ENCODE measurements at regions not wholly inside any gene's neighbourhood (a gene's known extent, or its start where the extent isn't known, plus 50 kb on each side); places are given as distances from the start of the nearest gene placed in this dataset.

DNA sequence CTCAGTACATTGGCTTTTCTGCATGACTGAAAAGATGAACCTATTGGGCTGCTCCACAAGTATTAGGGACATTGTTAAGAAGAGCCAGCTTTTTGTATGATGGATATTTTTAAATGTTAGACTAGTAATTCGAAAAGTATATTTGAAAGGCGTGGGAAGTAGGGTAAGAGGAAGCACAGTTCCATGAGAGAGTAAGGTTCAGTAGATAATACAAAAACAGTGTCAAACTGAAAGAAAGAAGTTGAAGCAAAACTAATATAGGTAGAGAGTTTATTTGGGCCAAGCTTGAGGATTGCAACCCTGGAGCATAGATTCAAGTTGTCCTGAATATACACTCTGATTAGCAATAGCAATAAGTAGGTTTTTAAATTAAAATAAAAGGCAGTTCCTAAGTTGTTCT is 193.9 kb downstream of the RASSF9 start:
- DNase-seq: no peak

DNA sequence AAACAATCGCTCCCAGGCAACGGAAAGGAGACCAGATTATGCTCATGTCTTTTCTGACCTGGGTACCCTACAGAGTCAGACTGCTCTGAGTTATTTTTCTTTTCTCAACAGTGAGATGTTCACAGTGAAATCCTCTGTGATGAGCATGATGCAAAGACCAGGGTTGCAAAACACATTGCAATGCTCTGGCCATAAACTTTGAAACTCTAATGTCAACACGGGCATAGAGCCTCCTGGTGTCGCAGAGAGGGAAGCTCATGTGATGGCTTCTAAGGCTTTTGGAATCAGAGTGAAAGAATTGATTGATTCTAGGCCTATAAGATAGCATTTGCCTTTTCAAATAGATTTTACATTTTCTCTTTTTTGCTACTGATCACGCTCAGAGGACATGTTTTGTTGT is 193.4 kb downstream of the RASSF9 start:
- no peak for DNase-seq

- DNase-seq: no peak
Measured at GRCh38 chr12:85644508-85644907, 191.7 kb downstream of the RASSF9 start.

DNA sequence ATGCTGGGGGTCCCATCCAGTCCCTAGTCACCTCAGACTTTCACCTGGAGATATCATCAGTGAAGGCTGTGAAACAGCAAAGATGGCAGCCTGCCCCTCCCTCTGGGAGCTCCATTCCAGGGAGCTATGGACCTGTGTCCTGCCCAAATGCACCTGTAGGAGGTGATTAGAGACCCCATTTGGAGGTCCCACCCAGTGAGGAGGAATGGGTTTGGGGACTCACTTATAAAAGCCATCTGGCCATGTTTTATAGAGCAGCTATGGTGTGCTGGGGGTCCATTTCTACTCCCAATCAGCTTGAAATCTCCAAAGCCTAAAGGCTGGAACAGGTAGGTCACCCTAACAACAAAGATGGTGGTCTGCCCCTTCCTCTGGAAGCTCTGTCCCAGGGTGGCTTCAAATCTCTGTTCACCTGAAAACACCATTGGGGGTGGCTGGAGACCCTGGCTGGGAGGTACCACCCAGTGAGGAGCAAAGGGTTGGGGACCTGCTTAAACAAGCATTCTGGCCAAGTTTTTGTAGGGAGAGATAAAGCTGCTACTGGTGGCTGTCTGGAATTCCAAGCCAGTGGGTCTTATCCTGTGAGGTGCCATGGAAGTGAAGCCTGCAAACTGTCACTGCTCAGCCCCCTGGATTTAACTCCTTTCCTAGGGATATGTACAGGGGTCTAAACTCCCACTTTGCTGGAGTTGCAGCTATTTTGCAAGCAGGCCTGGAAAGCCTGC is 182.3 kb downstream of the RASSF9 start:
- DNase-seq: no peak

- no peak for DNase-seq
Measured at GRCh38 chr12:85654456-85654840, 181.8 kb downstream of the RASSF9 start.

DNA sequence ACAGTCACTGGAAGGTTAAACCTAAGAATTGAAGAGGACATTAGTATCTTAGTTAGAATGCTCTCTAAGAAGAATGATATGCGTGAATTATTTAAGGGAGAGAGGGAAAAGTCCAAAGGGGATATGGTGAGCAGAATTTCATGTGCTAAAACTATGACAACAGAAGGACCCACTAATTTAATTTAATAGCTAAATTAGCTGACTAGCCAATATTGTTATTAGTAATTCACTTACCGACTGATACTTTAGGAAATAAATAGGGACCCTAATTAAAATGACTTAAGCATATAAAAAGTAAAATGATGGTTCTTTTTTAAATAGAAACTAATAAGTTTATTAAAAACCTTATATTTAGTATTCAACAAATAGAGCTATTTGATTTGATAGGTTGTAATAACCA is 179.6 kb downstream of the RASSF9 start:
- no peak for DNase-seq

DNA sequence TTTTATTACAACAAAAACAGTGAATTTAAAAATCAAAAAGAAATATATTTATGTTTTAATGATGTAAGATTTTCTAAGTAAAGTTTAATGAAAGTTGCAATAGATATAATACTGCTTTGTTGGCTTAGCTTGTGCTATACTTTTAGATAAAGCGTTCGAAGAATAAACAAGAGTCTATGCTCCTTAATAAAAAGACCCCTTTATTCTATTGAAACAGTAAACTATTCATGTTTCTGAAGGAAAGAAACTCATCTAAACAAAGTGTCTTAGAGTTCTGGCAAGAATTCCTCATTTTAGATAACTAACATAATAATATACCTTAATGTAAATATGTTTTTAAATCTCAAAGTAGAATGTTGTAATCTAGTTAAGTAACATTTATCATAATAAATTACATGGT is 179.0 kb downstream of the RASSF9 start:
- DNase-seq: no peak

DNA sequence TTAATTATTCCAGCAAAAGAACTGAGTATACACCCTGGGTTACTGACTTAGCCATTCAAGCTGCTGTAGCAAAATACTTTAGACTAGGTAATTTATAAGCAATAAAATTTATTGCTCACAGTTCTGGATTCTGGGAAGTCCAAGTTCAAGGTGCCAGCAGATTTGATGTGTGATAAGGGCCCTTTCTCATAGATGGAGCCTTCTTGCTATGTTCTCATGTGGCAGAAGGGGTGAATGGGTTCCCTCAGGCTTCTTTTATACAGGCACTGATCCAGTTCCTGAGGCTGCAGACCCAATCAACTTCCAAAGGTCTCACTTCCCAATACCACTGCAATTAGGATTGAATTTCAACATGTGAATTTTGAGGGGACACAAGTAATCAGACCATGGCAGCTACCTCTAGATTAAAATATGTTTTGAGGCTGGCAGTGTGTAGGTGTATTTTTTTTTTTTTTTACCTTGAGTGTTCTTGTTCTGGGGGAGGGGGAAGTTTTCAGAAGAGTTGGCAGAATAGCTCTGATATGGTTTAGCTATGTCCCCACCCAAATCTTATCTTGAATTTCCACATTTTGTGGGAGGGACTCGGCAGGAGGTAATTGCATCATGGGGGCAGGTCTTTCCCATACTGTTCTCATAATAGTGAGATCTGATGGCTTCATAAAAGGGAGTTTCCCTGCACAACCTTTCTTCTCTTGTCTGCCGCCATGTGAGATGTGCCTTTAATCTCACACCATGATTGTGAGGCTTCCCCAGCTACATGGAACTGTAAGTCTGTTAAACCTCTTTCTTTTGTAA is 178.2 kb downstream of the RASSF9 start:
- DNase-seq: no peak

GRCh38 chr12:85659754-85660530 is 176.3 kb downstream of the RASSF9 start:
- DNase-seq: no peak

DNA sequence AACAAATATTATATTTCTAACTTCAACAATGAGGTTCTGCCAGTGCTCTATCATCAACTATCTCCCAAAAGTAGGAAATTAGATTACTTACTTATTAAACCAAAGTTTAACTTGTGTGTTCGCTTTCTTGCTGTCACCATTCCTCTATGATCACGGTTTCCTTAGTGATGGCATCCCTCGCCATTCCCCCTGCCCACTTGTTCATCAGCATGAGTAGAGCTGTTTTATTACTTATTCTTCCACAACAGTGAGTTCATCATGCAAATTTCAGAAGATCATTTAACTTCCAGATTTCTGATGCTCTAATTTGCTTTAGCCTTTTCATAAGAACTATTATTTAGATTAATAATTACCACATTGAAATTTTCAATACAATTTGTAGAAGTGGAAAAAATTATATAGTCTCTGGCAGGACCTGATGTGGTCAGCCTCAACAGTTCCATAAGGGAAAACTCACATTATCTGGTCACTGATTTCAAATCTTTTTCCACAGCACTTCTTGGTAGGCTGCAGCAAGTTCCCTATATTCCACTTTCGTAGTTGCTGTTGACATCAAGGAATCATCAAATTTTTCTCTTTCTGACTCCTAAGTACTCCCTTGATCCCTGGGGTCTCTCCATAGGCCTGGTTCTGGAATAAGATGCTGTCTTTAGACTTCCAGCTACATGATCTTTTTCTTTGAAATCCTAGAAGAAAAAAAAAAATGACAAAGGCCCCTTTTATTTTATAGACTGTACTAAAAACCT is 174.6 kb downstream of the RASSF9 start:
- DNase-seq: no peak

- DNase-seq: peak in 1 of 5 experiments; percentile 5
Measured at GRCh38 chr12:85662207-85662602, 174.0 kb downstream of the RASSF9 start.

- no peak for DNase-seq
Measured at GRCh38 chr12:85663631-85664030, 172.6 kb downstream of the RASSF9 start.

GRCh38 chr12:85664429-85664828 is 171.8 kb downstream of the RASSF9 start:
- no peak for DNase-seq

DNA sequence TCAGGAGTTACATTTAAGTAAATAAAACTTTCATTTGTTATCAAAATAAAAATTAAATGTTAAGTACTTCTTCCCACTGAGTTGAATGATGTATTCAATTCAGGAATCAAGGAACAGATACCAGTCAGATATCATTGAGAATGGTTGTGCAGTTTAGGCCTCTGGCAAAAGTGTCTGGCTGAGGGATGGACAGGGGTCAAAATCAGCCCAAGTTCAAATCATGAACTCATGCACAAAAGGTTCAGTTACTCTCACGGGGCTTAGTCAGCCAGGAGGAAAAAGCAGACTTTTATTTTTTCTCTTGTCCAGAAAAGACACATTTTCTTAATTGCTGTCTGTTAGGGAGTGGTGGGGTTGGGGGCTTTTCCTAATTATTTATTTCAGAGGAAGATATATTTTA is 166.3 kb downstream of the RASSF9 start:
- no peak for DNase-seq

DNA sequence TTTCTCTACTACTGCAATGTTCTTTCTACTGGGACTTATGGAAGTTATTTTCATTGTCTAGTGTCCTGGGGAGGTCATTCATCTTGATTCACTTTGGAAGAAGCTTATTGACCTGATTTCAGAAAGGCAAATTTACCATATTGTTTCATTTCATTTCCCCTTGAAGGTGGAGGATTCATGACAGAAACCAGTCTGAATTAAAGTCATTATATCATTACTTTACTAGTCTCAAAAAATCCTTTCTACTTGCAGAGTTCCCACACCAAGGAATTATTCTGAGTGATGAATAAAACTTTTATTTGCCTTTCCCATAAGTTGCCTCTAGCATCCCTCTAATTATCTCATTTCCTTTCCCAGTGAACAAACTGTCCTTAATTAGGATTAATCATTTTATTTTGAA is 163.8 kb downstream of the RASSF9 start:
- DNase-seq: no peak

GRCh38 chr12:85673921-85674420 is 162.2 kb downstream of the RASSF9 start:
- DNase-seq: no peak

- no peak for DNase-seq
Measured at GRCh38 chr12:85676816-85677749, 159.1 kb downstream of the RASSF9 start.

DNA sequence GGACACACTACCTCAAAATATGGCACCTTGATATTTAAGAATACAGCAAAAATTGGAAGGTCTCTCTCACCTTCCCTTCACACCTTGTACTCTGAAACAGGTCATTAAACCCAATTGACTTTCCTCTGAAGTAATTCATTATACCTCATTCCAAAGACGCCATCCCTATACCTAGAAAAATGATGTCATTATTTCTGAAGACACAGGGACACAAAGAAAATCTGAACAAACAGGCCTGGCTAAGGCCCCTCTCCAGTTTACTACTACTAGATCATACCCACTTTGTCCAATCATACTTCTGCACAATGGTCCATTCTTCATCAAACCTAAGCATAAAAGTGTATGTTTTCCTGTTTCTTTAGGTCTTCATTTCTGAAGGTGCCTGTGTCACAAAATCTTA is 156.9 kb downstream of the RASSF9 start:
- no peak for DNase-seq

DNA sequence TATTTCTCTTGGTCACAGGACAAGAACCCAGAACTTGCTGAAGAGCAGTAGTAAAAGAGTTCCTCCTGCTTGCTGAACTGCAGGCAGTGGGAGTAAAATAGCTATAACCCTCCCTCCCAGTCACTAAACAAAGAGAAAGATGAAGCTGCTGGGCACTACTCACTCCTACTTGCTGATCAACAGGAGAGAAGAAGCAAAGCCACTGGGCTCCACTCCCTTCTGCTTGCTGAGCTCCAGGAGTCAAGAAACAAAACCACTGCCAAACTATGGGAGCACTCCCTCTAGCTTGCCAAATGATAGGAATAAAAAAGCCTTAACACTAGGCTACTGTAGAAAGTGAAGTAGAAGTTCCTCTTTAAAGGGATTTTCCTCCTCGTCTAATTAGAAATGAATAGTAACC is 155.3 kb downstream of the RASSF9 start:
- no peak for DNase-seq

GRCh38 chr12:85681333-85681732 is 154.9 kb downstream of the RASSF9 start:
- DNase-seq: no peak

DNA sequence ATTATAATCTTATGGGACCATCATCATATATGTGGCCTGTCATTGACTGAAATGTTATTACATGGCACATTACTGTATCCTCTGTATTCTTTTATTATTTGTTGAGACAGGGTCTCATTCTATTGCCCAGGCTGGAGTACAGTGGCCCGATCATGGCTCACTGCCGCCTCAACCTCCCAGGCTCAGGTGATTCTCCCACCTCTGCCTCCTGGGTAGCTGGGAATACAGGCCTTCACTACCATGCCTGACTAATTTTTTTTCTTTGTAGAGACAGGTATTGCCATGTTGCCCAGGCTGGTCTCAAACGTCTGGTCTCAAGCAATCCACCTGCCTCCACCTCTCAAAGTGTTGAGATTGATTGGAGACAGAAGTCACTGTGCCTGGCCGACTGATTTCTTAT is 153.2 kb downstream of the RASSF9 start:
- DNase-seq: no peak

DNA sequence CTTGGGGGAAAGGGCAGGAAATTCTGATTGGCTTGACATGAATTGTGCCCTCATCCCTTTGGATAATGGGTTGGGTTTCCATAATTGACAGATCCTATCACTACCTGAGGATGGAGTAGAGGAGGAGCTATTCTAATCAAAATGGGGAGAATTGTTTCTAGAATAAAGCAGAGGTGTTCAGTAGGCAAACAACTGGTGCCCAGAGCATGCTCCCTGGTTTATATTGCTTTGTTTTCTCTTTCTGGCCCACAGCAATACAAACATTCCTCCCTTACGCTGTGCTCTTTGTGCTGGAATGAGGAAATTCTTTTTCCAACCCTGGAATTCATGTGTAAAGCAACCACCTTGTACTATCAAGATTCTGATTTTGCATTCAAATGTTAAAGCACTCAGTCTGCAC is 147.4 kb downstream of the RASSF9 start:
- DNase-seq: no peak

All from T-helper 2 cell (primary cell).